Dedifferentiated amniotic fluid mesenchymal stem cell (primary cell): ENCODE measurements at regions not wholly inside any gene's neighbourhood (a gene's known extent, or its start where the extent isn't known, plus 50 kb on each side); places are given as distances from the start of the nearest gene placed in this dataset.

Experiments used
- DNase-seq: peaks from one replicate; pipeline ENCODE4 v3.0.0-alpha.2; 2016; ENCODE audit errors: extremely low spot score

DNA sequence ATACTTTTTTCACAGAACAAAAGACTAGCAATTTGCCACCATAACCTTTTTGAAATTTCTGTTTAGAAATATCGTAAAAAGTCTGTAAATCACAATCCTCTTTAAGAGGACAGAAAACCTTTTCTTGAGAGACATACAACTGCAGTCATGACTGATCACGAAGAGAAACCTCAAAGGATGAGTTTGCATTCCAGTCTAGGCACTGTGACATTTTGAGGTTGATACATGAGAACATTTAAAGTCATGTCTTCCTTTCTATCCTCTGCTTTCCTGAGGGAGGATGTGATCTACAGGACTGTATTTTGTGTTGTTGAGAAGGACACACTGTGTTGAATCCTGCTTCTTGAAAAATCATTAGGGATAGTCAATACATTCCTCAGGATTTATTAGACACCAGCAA lies 476.7 kb upstream of the CCDC179 start:
- no peak for DNase-seq

DNA sequence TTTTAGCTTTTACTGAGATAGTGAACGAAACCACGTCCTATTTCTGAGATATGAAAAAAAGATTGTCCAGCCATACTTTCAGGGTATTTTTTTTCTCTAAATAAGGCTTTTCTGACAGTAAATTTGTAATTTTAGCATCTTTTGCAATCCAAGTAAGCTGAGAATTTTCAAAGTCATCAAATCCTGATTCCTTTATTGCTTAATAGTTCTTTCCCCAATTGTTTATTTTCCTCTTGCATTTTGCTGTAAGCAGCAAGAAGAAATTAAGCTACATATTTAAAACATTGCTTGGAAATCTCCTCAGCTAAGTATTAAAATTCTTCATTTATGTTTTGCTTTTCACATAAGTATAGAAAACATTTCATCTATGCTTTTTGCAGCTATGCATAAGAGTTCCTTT lies 493.3 kb upstream of the CCDC179 start:
- no peak for DNase-seq

DNA sequence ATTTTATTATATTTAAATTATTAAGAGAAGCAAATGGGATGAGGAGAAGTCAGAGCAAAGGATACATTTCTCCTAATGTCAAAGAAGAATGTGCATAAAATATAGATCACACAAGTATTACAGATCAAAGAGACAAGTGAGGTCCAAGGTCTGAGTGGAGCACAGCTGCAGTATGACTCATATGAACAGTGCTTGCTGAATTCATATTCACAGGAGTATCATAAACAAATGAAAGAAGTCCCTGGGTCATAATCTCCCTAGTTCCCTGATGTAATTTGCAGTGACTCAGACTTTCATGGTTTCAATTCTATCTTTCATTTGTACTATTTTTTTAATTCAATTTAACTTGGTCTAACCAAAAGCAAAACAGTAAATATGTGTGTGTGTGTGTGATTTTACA lies 499.0 kb upstream of the CCDC179 start:
- peak; percentile 86 for DNase-seq

DNA sequence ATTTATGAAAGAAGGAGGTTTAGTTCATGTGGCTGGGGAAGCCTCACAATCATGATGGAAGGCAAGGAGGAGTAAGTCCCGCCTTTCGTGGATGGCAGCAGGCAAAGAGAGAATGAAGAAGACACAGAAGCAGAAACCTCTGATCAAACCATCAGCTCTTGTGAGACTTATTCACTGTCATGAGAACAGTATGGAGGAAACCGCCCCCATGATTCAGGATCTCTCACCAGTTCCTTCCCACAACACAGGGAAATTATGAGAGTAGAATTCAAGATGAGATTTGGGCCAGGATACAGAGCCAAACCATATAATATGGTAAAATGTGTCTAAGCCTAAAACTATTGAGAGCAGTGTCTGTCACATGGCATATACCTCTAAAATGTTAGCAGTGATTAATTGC lies 503.8 kb upstream of the CCDC179 start:
- DNase-seq = no peak

DNA sequence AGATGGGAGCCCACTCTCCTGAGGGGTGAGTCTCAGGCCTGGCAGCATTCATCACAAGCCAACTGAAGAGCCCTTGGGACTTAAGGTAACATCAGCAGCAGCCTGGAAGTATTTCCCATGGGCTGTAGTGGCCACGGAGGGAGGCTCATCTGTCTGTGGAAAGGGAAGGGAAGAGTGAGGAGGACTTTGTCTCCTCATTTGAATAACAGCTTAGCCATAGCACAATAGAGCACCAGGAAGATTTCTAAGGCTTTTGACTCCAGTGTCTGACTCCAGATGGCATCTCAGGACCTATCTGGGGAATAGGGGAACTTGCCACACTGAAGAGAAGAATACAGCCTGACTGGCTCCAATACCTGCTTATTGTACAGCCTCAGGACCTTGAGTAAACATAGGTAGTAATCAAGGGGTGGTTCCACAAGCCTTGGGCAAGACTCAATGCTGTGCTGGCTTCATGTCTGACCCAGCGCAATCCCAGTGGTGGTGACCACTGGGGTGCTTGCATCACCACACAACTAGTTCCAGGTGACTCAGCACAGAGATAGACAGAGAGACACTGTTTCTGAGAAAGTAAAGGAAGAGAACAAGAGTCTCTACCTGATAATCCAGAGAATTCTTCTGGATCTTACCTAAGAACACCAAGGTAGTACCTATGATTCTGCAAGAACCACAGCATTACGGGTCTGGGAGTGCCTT lies 510.5 kb upstream of the CCDC179 start:
- no peak for DNase-seq

DNA sequence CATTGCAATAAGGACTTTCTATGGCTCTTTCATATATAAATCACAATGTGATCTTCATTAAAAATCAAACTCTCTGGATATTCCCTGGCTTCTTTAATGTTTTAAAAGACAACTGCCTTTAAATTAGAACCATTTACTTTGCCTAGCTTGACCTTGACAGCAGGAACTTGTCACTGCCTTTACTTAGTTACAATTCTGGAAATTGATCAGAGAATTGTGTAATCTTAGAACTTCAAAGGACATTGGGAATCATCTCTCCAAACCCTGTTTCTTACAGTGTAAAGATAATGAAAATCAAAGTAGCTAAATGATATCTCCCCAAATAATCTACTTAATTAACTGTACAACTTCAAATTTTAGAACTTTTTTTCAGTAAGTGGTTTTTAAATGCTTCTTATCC lies 517.6 kb upstream of the CCDC179 start:
- DNase-seq = no peak

DNA sequence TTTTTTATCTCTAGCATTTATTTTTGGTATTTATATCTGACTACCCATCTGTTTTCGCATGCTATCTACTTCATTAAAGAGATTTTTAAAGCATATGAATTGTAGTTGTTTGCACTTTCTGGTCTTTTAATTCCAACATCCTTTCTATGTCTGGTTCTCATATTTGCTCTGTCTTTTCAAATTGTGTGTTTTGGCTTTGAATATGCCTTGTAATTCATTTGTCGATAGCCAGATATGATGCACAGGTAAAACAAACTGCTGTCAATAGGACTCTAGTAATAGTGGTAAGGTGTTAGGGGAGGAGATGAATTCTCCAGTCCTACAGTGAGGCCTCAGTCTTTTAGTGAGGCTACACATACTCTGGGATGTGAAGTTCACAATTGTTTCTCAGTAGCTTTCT lies 530.8 kb upstream of the CCDC179 start:
- DNase-seq = no peak

DNA sequence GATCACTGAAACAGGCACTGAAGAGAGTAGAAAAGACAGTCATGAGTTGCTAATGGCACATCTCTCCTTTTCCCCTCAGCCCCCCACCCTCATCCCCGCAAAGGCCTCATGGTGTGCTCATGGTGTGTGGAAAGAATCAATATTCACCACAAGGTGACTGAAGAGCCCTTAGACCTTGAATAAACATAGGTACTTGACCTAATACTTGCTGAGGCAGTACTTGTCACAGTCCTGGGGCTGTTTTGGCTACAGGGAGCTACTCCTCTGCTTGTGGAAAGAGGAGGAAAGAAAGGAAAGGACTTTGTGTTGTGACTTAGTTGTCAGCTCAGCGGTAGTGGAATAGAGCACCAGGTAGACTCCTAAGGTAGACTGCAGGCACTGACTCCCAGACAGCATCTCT lies 537.8 kb upstream of the CCDC179 start:
- DNase-seq = no peak

DNA sequence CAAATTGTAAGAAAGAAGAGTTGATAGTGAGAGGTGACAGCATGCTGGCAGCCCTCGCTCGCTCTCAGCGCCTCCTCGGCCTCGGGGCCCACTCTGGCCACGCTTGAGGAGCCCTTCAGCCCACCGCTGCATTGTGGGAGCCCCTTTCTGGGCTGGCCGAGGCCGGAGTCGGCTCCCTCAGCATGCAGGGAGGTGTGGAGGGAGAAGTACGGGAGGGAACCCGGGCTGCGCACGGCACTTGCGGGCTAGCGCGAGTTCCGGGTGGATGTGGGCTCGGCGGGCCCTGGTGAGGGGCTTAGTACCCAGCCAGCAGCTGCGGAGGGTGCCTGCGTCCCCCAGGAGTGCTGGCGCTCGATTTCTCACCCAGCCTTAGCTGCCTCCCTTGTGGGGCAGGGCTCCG lies 539.7 kb upstream of the CCDC179 start:
- DNase-seq = no peak

DNA sequence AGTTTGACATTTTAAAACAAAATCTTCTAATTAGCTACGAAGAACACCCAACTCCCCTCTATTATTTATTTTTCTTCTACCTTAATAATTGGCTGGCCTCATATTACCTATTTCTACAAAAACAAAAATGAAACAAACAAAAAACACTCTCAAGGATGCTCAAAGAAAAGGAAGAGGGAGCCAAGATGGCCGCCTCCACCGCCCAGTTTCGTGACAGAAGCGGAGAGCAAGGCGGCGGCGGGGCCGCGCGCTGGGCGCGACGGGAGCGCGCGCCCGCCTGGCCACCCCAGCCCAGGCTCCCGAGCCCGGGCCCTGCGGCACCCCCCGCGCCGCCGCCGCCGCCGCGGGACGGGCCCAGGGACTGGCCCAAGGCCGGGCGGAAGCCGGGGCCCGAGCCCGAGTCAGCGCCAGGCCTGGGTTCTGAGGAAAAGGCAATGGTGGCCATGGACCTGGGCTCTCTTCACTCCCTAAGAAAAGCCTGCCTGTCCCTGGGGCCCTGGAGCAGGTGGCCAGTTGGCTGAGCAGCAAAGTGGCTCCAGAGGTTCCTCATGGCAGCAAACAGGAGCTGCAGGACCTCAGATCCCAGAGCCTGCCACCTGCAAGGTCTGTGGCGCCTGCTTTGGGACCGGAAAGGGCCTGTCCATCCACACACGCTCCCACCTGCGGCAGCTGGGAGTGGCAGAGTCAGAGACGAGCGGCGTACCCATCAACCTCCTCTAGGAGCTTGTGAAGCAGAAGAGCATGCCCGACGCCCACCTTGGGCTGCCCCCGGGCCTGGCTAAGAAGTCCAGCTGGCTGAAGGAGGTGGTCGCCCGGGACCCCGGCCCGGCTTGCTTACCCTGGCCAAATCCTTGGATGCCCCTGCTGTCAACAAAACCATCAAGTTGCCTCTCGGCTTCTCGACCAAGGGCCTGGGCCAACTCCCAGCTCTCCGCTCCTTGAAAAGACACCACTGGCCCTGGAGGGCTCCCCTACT lies 543.2 kb upstream of the CCDC179 start:
- no peak for DNase-seq

DNA sequence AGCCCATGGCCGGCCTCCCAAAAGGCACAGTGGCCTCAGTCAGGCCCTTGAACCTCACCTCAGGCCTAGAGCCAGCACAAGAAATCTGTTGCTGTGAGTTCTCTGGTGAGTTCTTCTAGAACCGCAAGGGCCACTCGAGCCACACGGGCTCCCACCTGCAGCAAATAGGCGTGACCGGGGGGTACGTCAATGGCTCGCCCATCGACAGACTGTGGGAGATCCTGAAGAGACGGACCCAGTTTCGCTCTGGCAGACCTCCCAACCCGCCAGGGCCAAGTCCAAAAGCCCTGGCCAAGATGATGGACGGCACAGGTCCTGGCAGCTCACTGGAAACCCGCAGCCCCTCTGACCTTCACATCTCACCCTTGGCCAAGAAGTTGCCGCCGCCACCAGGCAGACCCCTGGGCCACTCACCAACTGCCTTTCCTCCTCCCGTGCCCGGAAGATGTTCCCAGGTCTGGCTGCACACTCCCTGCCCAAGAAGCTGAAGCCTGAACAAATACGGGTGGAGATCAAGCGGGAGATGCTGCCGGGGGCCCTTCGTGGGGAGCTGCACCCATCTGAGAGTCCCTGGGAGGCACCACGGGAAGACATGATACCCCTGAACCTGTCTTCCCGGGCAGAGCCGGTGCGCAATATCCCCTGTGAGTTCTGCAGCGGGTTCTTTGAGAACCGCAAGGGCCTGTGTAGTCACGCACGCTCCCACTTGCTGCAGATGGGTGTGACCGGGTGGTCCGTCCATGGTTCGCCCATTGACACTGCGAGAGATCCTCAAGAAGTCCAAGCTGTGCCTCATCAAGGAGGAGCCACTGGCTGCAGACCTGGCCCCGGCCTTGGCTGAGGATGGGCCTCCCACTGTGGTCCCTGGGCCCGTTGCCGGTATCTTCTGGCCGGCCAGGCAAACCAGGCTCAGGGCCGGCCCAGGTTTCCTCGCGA lies 544.2 kb upstream of the CCDC179 start:
- no peak for DNase-seq

DNA sequence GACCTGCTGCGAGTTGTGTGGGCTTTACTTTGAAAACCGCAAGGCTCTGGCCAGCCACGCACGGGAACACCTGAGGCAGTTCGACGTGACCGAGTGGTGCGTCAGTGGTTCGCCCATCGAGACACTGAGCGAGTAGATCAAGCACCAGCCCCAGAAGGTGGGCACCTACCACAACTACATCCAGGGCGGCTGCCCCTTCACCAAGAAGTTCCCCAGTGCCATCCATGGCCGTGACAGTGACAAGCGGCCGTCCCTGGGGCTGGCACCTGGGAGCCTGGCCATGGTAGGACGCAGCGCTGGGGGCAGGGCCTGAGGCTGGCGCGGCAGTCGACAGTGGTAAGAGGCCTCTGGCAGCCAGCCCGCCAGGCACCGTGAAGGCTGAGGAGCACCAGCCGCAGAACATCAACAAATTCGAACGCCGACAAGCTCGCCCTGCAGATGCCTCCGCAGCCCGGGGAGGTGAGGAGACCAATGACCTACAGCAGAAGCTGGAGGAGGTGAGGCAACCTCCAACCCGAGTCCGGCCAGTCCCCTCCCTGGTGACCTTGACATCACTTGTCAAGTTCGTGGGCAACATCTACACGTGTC lies 545.2 kb upstream of the CCDC179 start:
- no peak for DNase-seq

DNA sequence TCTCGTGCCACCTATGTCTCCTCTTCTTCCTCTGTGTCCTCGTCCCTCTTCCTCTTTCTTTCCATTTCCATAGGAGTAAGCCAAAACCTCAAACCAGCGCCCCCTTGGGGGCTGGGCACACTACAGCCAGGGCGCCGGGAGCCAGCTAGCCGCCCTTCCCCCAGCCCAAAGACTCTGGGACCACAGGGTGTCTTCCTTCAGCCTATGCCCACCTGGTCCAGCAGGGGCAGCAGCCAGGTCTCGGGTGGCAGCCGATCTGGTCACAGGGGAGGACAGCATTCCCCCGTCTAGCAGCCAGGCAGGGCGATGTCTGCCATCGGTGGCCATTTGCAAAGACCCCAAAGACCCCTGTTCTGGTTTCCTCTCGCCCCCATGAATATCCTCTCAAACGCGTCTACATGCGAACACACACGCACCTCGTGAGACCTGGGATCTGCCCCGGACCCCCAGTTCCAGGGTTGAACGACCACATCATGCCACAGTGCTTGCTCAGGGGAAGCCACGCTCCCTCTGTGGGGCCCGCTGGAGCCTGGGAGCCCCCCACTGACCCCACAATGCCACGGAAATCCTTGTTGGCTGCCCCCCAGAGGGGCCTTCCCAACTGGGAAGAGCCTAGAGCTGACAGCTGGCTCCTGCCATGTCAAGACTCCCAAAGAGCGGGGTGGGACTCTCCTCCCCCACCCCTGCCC lies 546.0 kb upstream of the CCDC179 start:
- DNase-seq = no peak

DNA sequence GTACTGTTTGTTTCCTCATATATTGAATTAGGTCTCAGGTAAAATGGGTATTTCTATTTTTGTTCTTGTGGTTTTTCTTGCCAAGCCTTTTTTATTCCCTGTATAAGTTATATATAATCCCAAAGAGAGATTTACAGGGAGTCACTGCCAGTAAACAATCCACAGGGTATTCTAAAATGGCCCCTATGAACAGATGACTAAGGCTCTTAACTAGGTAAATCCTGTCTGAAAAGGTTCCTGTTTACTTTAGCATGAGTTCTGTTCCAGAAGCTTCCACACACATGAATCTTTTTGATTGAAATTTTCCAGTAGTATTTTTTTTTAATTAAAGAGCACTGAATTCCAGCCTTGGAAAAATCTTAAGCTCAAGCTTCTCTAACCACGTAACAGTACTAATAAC lies 552.8 kb upstream of the CCDC179 start:
- DNase-seq = no peak

DNA sequence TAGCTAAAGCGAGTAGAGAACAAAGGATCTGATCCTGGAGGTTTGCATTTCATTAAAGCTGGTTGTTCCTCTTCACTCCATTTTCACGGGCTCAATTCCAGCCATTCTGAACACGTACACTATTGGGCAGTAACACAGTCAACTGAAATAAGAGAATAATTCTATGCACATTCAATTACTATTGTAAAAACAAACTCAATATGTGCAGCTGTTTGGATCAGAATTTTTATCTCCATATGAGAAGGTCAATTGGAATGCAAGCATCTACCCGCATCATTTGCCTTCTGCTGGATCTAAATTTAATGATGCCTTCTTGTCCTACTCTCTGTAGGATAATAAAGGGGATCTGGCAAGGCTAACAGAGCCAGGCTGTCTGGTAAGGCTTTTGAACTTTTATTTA lies 562.8 kb upstream of the CCDC179 start:
- DNase-seq = peak; percentile 36

DNA sequence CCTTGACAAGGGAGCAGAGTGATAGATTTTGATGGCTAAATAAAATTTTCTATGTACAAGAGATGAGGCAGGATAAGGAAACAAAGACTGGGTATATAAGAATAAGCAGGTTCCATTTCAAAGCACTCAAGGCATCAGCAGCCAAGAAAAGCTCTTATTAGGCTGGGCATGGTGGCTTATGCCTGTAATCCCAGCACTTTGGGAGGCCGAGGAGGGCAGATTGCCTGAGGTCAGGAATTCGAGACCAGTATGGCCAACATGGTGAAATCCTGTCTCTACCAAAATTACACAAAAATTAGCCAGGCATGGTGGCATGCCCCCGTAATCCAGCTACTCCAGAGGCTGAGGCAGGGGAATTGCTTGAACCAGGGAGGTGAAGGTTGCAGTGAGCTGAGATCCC lies 563.4 kb upstream of the CCDC179 start:
- no peak for DNase-seq

DNA sequence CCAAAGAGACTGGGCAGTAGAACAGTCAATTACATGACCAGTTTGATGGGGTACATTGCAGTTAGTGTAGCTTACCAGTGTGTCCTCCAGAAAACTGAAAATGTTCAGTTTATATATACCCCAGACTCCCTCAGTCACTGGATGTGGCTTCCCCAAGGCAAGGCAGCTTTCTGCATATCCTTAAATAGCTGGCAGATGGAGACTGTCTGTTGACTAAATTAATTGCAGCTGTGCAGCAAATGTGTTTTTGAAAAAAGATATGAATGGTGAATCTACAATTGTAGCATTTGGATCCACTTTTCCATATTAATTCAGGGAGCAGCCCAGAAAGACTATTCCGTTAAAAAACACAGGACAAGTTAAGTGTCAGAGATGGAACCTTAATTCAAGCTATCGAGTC lies 565.1 kb upstream of the CCDC179 start:
- peak; percentile 38 for DNase-seq

DNA sequence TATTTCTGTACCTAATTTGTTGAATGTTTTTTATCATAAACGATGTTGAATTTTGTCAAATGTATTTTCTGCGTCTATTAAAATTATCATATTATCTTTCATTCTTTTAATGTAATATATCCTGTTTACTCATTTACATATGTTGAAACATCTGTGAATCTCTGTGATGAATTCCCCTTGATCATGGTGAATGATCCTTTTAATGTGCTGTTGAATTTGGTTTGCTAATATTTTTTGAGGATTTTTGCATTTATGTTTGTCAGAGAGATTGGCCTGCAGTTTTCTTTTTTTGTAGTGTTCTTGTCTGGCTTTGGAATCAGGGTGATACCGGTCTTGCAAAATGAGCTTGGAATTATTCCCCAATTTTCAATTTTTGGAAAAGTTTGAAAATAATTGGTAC lies 569.3 kb upstream of the CCDC179 start:
- no peak for DNase-seq

DNA sequence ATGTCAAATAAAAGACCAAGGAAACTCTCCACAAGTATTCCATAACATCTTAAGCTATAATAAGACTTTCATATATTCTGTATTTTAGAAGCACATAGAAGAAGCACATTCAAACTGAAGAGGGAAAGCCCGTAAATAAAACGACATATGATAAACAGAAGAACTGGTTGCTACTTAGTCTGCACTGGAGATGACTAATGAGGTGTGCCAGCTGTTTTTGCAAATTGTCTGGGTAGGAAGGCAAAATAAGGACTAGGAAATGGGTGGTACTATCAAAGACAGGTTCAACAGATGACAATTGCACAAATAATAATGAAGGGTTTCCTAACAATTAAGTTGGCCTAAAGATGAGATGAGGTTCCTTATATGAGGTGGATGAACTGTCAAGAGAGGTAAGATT lies 593.2 kb upstream of the CCDC179 start:
- no peak for DNase-seq

DNA sequence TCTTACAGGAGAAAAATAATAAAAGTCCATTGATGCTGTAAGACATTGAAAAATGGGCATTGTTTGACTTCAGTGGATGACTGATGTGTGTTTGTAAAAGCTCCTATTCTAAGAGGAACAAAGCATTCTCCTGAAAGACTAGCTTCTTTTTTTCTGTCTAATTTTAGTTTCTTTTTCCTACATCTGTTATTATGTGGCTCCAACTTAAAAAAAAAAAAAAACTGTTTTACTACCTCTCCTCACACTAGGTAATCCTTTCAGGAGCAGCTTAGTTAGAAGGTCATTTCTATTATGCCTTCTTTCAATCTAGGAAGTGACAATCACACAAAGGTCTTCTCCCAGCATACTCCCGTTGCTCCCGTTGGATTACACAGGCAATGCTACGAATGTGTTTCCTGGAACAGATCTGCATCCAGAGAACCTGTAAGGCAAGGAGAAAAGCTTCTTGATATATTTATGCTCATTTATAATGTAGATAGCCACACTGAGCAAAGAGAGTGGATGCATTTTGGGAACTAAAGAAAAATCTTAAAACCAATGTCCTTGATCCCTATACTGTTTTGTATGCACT lies 595.1 kb upstream of the CCDC179 start:
- no peak for DNase-seq

DNA sequence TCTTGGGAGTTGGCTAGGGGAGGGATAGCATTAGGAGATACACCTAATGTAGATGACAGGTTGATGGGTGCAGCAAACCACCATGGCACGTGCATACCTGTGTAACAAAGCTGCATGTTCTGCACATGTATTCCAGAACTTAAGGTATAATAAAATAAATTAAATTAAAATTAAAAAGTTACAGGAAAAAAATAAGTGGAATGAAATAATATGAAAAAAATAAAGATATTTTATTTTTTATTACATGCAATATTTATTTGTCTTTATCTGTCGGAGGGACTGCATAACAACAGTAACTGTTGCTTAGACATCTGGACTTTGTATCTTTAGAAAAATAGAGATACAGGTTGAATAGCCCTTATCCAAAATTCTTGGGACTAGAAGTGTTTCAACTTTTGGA lies 597.4 kb upstream of the CCDC179 start:
- no peak for DNase-seq
